Lung (tissue), 11 donors: ENCODE measurements at regions not wholly inside any gene's neighbourhood (a gene's known extent, or its start where the extent isn't known, plus 50 kb on each side); places are given as distances from the start of the nearest gene placed in this dataset.

Experiments used
- ATAC-seq: fragments of 200-7000 bp; cut with Tn5 transposase; one replicate; pipeline ENCODE4 v1.9.1; 2020; ENCODE audit warnings: moderate number of reproducible peaks; ENCODE audit not compliant: insufficient read depth, low FRiP score
- DNase-seq, 3 donors: peaks; one replicate each; pipeline ENCODE4 v3.0.0-alpha.2; 2013 to 2017
- H3K27ac ChIP-seq, 2 donors: one replicate each; pipeline ENCODE4 v1.5.1; 2013; ENCODE audit warnings: mild to moderate bottlenecking in 2 of 2, moderate library complexity in 2 of 2, control low read depth in 1 of 2, inconsistent platforms in 1 of 2, low read depth in 1 of 2, low read length in 1 of 2
- H3K27me3 ChIP-seq, 3 donors: one replicate each; pipeline ENCODE4 v1.5.1; 2013; ENCODE audit warnings: low read length in 2 of 3; ENCODE audit not compliant: control insufficient read depth in 3 of 3, insufficient read depth in 3 of 3
- H3K36me3 ChIP-seq, 4 donors: one replicate each; pipeline ENCODE4 v1.5.1; 2013; ENCODE audit warnings: low read length in 4 of 4, mild to moderate bottlenecking in 1 of 4, moderate library complexity in 1 of 4; ENCODE audit not compliant: control insufficient read depth in 4 of 4, insufficient read depth in 4 of 4
- H3K4me1 ChIP-seq, 5 donors: one replicate each; pipeline ENCODE4 v1.5.1; 2013; ENCODE audit warnings: low read length in 5 of 5, mild to moderate bottlenecking in 2 of 5, moderate library complexity in 1 of 5; ENCODE audit not compliant: control insufficient read depth in 5 of 5, insufficient read depth in 5 of 5
- H3K4me3 ChIP-seq: one replicate; pipeline ENCODE4 v1.5.1; 2013; ENCODE audit warnings: mild to moderate bottlenecking, control low read depth, moderate library complexity
- H3K9ac ChIP-seq, 2 donors: one replicate each; pipeline ENCODE4 v1.5.1; 2013; ENCODE audit warnings: low read length in 2 of 2, control low read depth in 1 of 2; ENCODE audit not compliant: insufficient read depth in 1 of 2
- H3K9me3 ChIP-seq, 4 donors: one replicate each; pipeline ENCODE4 v1.5.1; 2013; ENCODE audit warnings: low read length in 3 of 4, mild to moderate bottlenecking in 1 of 4, moderate library complexity in 1 of 4; ENCODE audit not compliant: control insufficient read depth in 4 of 4, insufficient read depth in 3 of 4
- CTCF ChIP-seq: IDR thresholded peaks from 2 replicates; pipeline ENCODE4 v1.5.1; 2012; ENCODE audit warnings: mild to moderate bottlenecking; ENCODE audit errors: control extremely low read depth, extremely low read depth
- WGBS, 2 donors: extraction: QIAGEN DNeasy Blood & Tissue Kit; methylation state at CpG; one replicate each; pipeline ENCODE4 v1.1.7; 2013; 5-methylcytosine and 5-hydroxymethylcytosine counted together
- donor health status: control.
- donor health status: control.
- donor health status: Bipolar disorder and iron deficiency.
- donor health status: healthy.
- donor health status: DM: yes; HTN: yes; CAD: no.

DNA sequence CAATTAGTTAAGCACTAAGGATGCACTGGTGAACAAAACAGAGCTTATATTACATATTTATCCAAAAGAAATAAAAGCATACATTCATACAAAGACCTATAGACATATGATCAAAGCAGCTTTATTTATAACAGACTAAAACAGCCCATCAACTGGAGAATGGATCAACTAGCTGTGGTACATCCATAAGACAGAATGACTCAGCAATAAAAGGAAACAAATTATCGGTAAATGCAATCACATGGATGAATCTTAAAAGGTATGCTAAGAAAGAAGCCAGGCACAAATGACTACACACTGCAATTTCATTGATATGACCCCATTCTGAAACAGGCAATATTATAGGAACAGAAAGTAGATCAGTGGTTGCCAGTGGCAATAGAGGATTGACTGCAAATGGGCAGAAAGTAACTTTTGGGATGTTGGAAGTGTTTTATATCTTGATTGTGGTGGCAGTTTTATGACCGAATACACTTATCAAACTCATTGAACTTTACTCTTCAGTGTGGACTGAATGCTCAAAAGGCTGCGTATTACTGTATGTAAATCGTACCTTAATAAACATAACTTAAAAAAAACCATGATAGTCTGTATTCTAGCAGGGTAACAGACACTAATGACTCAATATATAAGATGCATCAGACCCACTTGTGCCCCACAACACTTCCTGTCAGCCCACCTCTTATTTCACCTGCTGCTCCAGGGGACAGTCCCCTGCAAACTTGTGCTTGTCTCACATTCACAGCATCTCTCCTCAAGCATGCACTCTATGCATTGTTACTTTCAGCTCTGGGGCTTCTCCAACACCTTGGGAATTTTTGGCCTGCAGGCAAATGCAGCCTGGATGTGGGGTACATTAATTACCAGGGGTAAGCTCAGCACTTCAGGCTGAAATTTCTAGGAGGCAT, 59.1 kb downstream of the MID1IP1 start:
- ATAC-seq (no peak), DNase-seq (no peak)
- H3K9me3 ChIP-seq, result peaks cover 0 to 2% (median 0%) of the 10 kb centered on the region in 4 donors
- no peaks in the 10 kb centered on the region for H3K36me3 ChIP-seq
- peaks cover 0 to 2% (median 0%) of the 10 kb centered on the region in 5 donors for H3K4me1 ChIP-seq
- no peak overlapping the region for H3K9ac ChIP-seq
- H3K27me3 ChIP-seq, result peaks cover 7 to 27% (median 9%) of the 10 kb centered on the region in 3 donors
- no peak for TF ChIP-seq CTCF
- H3K27ac ChIP-seq, result no peak overlapping the region
- WGBS, 2 donors, result 87 to 95% methylated on average over 4 of the region's 4 CpGs
- H3K4me3 ChIP-seq, result no peak overlapping the region

DNA sequence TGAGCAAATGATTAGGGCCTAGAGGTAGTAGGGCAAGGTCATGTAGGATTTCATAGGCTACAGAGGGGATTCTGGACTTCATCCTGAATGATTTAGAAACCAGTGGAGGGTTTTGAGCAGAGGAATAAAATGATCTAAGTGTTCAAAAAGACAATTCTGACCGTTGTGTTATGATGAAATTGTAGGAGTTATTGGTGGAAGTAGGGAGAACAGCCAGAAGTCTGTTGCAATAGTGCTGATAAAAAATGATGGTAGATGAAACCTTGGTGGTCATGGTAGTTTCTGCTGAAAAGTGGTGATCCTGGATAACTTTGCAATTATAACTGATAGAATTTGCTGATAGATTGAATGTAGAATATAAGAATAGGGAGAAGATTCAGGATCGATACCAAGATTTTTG, 60.2 kb downstream of the MID1IP1 start:
- 56 to 72% methylated on average over 2 of the region's 2 CpGs for WGBS, 2 donors
- Histone ChIP-seq H3K36me3 (no peaks in the 10 kb centered on the region), H3K9ac (no peak overlapping the region), H3K27ac (no peak overlapping the region), H3K4me1 (no peaks in the 10 kb centered on the region), H3K9me3 (peaks cover 0 to 2% (median 0%) of the 10 kb centered on the region in 4 donors), H3K27me3 (peaks cover 5 to 27% (median 5%) of the 10 kb centered on the region in 3 donors), H3K4me3 (no peak overlapping the region)
- ATAC-seq (no peak), DNase-seq (peak in 1 of 3 donors; percentile 53)
- no peak for TF ChIP-seq CTCF

GRCh38 chrX:38862100-38862499, 60.8 kb downstream of the MID1IP1 start:
- DNase-seq, result no peak
- H3K9me3 ChIP-seq, result peaks cover 0 to 2% (median 0%) of the 10 kb centered on the region in 4 donors
- no peak for ATAC-seq
- 61 to 75% methylated on average over 3 of the region's 3 CpGs for WGBS, 2 donors
- H3K27me3 ChIP-seq, result peaks cover 5 to 27% (median 7%) of the 10 kb centered on the region in 3 donors
- no peaks in the 10 kb centered on the region for H3K36me3 ChIP-seq
- H3K4me1 ChIP-seq, result no peaks in the 10 kb centered on the region
- H3K4me3 ChIP-seq, result no peak overlapping the region
- no peak overlapping the region for H3K9ac ChIP-seq
- H3K27ac ChIP-seq, result no peak overlapping the region
- no peak for TF ChIP-seq CTCF
